BJ (cell line): ENCODE measurements at regions not wholly inside any gene's neighbourhood (a gene's known extent, or its start where the extent isn't known, plus 50 kb on each side); places are given as distances from the start of the nearest gene placed in this dataset.

Experiments
- CTCF ChIA-PET: fragments of 350-600 bp; formaldehyde crosslinking; extraction: SDS; loops from one replicate; lab custom pipeline; 2021; ENCODE audit warnings: antibody characterized with exemption, inconsistent platforms; lab: Yijun Ruan, JAX
- POLR2A ChIA-PET: fragments of 300-600 bp; sonication (Branson Sonifier 250); formaldehyde crosslinking; extraction: SDS; loops from one replicate; lab custom pipeline; 2021; ENCODE audit warnings: antibody characterized with exemption; lab: Charles Lee
- DNase-seq: peaks from one replicate; pipeline ENCODE4 v3.0.0-alpha.2; 2011; ENCODE audit warnings: low read depth
- H3K27me3 ChIP-seq: 2 replicates; pipeline ENCODE4 v1.6.0; 2011; ENCODE audit warnings: low read length; ENCODE audit not compliant: control insufficient read depth, insufficient read depth
- H3K36me3 ChIP-seq: 2 replicates; pipeline ENCODE4 v1.5.1; 2011; ENCODE audit warnings: low read length; ENCODE audit not compliant: control insufficient read depth, insufficient read depth
- H3K4me3 ChIP-seq: 2 replicates; pipeline ENCODE4 v1.5.1; 2011; ENCODE audit warnings: low read depth, mild to moderate bottlenecking, control low read depth, low read length
- CTCF ChIP-seq: IDR thresholded peaks from 2 replicates; pipeline ENCODE4 v1.5.1; 2011; ENCODE audit warnings: low read depth, mild to moderate bottlenecking, control low read depth, inconsistent platforms, low read length, moderate library complexity; ENCODE audit not compliant: insufficient read depth

GRCh38 chr2:193267496-193268002 lies 1072.8 kb upstream of the TMEFF2 start:
- CTCF ChIA-PET: no interaction called here
- no peaks in the 10 kb centered on the region for H3K36me3 ChIP-seq
- no peak overlapping the region for H3K4me3 ChIP-seq
- TF ChIP-seq CTCF: no peak
- H3K27me3 ChIP-seq: no peaks in the 10 kb centered on the region
- POLR2A ChIA-PET: no interaction called here
- no peak for DNase-seq

- CTCF ChIA-PET: no interaction called here
- POLR2A ChIA-PET: no interaction called here
Measured at GRCh38 chr2:193253014-193253530, 1058.3 kb upstream of the TMEFF2 start.

DNA sequence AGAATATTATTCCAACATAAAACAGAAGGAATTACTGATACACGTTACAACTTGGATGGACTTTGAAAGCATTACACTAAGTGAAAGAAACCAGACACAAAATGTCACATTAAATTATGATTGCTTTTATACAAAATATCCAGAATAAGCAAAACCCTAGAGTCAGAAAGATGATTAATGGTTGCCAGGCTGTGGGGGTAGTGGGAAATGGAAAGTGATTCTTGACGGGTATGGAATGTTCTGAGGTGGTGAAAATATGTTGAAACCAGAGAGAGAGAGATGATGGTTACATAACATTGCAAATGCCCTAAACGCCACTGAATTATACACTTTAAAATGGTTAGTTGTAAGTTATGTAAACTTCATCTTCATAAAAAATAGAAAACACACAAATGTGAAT lies 1057.2 kb upstream of the TMEFF2 start:
- H3K4me3 ChIP-seq: no peak overlapping the region
- ChIA-PET POLR2A (no interaction called here), CTCF (no interaction called here)
- H3K27me3 ChIP-seq: no peaks in the 10 kb centered on the region
- DNase-seq: no peak
- TF ChIP-seq CTCF: no peak
- H3K36me3 ChIP-seq: no peaks in the 10 kb centered on the region

More at GRCh38 chr2:193253014-193253530, 1058.3 kb upstream of the TMEFF2 start:
- no peaks in the 10 kb centered on the region for H3K27me3 ChIP-seq
- no peak for TF ChIP-seq CTCF
- H3K36me3 ChIP-seq: no peaks in the 10 kb centered on the region
- DNase-seq: no peak
- H3K4me3 ChIP-seq: no peak overlapping the region

DNA sequence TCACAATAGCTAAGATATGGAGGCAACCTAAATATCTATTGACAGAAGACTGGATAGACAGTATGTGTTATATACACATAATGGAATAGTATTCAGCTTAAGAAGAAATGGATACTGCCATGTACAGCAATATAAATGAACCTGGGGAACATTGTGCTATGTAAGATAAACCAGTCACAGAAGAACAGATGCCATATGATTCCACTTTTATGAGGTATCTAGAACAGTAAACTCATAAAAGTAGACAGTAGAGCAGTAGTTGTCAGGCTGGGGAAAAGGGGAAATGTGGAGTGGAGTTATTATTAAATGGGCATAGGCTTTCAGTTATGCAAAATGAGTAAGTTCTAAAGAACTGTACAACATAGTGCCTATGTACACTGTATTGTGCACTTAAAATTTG lies 1055.7 kb upstream of the TMEFF2 start:
- no peak for DNase-seq
- Histone ChIP-seq H3K36me3 (no peaks in the 10 kb centered on the region), H3K27me3 (no peaks in the 10 kb centered on the region), H3K4me3 (no peak overlapping the region)
- CTCF ChIA-PET: no interaction called here
- POLR2A ChIA-PET: no interaction called here
- TF ChIP-seq CTCF: no peak

GRCh38 chr2:193240752-193241151 lies 1046.0 kb upstream of the TMEFF2 start:
- H3K36me3 ChIP-seq: no peaks in the 10 kb centered on the region

More at GRCh38 chr2:193240752-193241151, 1046.0 kb upstream of the TMEFF2 start:
- ChIA-PET CTCF (no interaction called here), POLR2A (no interaction called here)
- no peak for TF ChIP-seq CTCF
- DNase-seq: no peak
- Histone ChIP-seq H3K27me3 (no peaks in the 10 kb centered on the region), H3K4me3 (no peak overlapping the region)
